K562 (cell line): ENCODE measurements at regions not wholly inside any gene's neighbourhood (a gene's known extent, or its start where the extent isn't known, plus 50 kb on each side); places are given as distances from the start of the nearest gene placed in this dataset.

Source experiments
- FOXJ3 ChIP-seq: sonication (generic); formaldehyde crosslinking; IDR thresholded peaks from 2 replicates; pipeline ENCODE4 v1.4.0; 2020; ENCODE audit warnings: mild to moderate bottlenecking, missing genetic modification reagents
- SMARCA4 ChIP-seq: fragments of 450-650 bp; IDR thresholded peaks from 2 replicates; pipeline ENCODE4 v1.6.1; 2016
- SMARCA5 ChIP-seq: fragments of 450-650 bp; IDR thresholded peaks from 2 replicates; pipeline ENCODE4 v1.6.1; 2016
- USF1 ChIP-seq: sonication (generic); formaldehyde crosslinking; IDR thresholded peaks from 2 replicates; pipeline ENCODE4 v1.9.0; 2022; ENCODE audit warnings: mild to moderate bottlenecking, missing genetic modification reagents
- ZFP36 ChIP-seq: fragments of 150-350 bp; IDR thresholded peaks from 2 replicates; pipeline ENCODE4 v1.6.1; 2018; ENCODE audit warnings: low read length, low read depth; ENCODE audit not compliant: partially characterized antibody
- ZHX1 ChIP-seq: fragments of 150-350 bp; conservative IDR thresholded peaks from 2 replicates; pipeline ENCODE4 v1.6.1; 2014; ENCODE audit warnings: low read length
- TF ChIP-seq, protein P1 (sequence below): fragments of 200-800 bp; sonication (Bioruptor generic); IDR thresholded peaks from 2 replicates; pipeline ENCODE4 v1.6.1; 2016; ENCODE audit warnings: missing genetic modification characterization, missing compliant biosample characterization
- TF ChIP-seq, protein P2 (sequence below): fragments of 450-650 bp; formaldehyde crosslinking; IDR thresholded peaks from 2 replicates; pipeline ENCODE4 v1.4.0; 2020; ENCODE audit warnings: mild to moderate bottlenecking, moderate library complexity

GRCh38 chrX:27336466-27337091 lies 126.6 kb downstream of the PPP4R3C start (continued):
- TF ChIP-seq, protein P1, sequence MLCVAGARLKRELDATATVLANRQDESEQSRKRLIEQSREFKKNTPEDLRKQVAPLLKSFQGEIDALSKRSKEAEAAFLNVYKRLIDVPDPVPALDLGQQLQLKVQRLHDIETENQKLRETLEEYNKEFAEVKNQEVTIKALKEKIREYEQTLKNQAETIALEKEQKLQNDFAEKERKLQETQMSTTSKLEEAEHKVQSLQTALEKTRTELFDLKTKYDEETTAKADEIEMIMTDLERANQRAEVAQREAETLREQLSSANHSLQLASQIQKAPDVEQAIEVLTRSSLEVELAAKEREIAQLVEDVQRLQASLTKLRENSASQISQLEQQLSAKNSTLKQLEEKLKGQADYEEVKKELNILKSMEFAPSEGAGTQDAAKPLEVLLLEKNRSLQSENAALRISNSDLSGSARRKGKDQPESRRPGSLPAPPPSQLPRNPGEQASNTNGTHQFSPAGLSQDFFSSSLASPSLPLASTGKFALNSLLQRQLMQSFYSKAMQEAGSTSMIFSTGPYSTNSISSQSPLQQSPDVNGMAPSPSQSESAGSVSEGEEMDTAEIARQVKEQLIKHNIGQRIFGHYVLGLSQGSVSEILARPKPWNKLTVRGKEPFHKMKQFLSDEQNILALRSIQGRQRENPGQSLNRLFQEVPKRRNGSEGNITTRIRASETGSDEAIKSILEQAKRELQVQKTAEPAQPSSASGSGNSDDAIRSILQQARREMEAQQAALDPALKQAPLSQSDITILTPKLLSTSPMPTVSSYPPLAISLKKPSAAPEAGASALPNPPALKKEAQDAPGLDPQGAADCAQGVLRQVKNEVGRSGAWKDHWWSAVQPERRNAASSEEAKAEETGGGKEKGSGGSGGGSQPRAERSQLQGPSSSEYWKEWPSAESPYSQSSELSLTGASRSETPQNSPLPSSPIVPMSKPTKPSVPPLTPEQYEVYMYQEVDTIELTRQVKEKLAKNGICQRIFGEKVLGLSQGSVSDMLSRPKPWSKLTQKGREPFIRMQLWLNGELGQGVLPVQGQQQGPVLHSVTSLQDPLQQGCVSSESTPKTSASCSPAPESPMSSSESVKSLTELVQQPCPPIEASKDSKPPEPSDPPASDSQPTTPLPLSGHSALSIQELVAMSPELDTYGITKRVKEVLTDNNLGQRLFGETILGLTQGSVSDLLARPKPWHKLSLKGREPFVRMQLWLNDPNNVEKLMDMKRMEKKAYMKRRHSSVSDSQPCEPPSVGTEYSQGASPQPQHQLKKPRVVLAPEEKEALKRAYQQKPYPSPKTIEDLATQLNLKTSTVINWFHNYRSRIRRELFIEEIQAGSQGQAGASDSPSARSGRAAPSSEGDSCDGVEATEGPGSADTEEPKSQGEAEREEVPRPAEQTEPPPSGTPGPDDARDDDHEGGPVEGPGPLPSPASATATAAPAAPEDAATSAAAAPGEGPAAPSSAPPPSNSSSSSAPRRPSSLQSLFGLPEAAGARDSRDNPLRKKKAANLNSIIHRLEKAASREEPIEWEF (CRISPR knock-in tag) = no peak
- TF ChIP-seq FOXJ3 (no peak), ZFP36 (no peak), SMARCA5 (no peak), USF1 (CRISPR knock-in tag) (no peak), SMARCA4 (no peak), ZHX1 (no peak)
- TF ChIP-seq, protein P2, sequence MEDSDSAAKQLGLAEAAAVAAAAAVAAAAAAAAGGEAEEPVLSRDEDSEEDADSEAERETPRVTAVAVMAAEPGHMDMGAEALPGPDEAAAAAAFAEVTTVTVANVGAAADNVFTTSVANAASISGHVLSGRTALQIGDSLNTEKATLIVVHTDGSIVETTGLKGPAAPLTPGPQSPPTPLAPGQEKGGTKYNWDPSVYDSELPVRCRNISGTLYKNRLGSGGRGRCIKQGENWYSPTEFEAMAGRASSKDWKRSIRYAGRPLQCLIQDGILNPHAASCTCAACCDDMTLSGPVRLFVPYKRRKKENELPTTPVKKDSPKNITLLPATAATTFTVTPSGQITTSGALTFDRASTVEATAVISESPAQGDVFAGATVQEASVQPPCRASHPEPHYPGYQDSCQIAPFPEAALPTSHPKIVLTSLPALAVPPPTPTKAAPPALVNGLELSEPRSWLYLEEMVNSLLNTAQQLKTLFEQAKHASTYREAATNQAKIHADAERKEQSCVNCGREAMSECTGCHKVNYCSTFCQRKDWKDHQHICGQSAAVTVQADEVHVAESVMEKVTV (CRISPR knock-in tag) = no peak
